Activated CD4-positive, alpha-beta T cell treated with anti-CD3 and anti-CD28 coated beads for 36 hours (primary cell): ENCODE measurements at regions not wholly inside any gene's neighbourhood (a gene's known extent, or its start where the extent isn't known, plus 50 kb on each side); places are given as distances from the start of the nearest gene placed in this dataset.

Source experiments
- ATAC-seq: fragments of 200-7000 bp; cut with Tn5 transposase; one replicate; pipeline ENCODE4 v1.10.0; 2021; ENCODE audit warnings: mild to moderate bottlenecking, moderate library complexity
- CTCF ChIA-PET: fragments of 350-600 bp; sonication (Branson Sonifier 250); formaldehyde crosslinking; loops from one replicate; lab custom pipeline; 2021; ENCODE audit warnings: antibody characterized with exemption; lab: Charles Lee
- POLR2A ChIA-PET: fragments of 350-600 bp; sonication (Branson Sonifier 250); formaldehyde crosslinking; loops from one replicate; lab custom pipeline; 2021; ENCODE audit warnings: antibody characterized with exemption, inconsistent platforms; lab: Charles Lee
- DNase-seq: peaks from one replicate; pipeline ENCODE4 v3.0.0-alpha.2; 2020
- H3K27ac Mint-ChIP-seq: one replicate; pipeline ENCODE4 v1.8.0; 2021; ENCODE audit warnings: mixed read lengths
- H3K27me3 Mint-ChIP-seq: one replicate; pipeline ENCODE4 v1.8.0; 2021; ENCODE audit warnings: mixed read lengths
- H3K36me3 Mint-ChIP-seq: one replicate; pipeline ENCODE4 v1.8.0; 2021; ENCODE audit warnings: low read depth, mixed read lengths
- H3K4me1 Mint-ChIP-seq: one replicate; pipeline ENCODE4 v1.8.0; 2021; ENCODE audit warnings: mixed read lengths
- H3K4me3 Mint-ChIP-seq: one replicate; pipeline ENCODE4 v1.8.0; 2021; ENCODE audit warnings: mild to moderate bottlenecking, moderate library complexity, mixed read lengths
- H3K9me3 Mint-ChIP-seq: one replicate; pipeline ENCODE4 v1.8.0; 2021; ENCODE audit warnings: low read depth, mixed read lengths
- intact Hi-C, 2 experiments: fragments of 100-400 bp; cut with DNase I in 1 of 2; cut with micrococcal nuclease in 1 of 2; formaldehyde crosslinking; loops; one replicate each; pipeline versions ENCODE4 v1.14.2 to v1.15.1; 2022 to 2024; cut with DNase I, micrococcal nuclease

- Mint-ChIP-seq H3K4me1 (no peaks in the 10 kb centered on the region), H3K9me3 (peaks cover 5% of the 10 kb centered on the region), H3K4me3 (no peak overlapping the region), H3K27me3 (no peaks in the 10 kb centered on the region), H3K36me3 (no peaks in the 10 kb centered on the region), H3K27ac (no peak overlapping the region)
- ChIA-PET CTCF (no interaction called here), POLR2A (no interaction called here)
- no peak for DNase-seq
- ATAC-seq: no peak
- intact Hi-C loops: no loop called here
Measured at GRCh38 chr7:91559947-91560346, 295.7 kb downstream of the FZD1 start.

- Mint-ChIP-seq H3K27me3 (no peaks in the 10 kb centered on the region), H3K27ac (no peak overlapping the region), H3K4me1 (no peaks in the 10 kb centered on the region), H3K4me3 (no peak overlapping the region), H3K36me3 (no peaks in the 10 kb centered on the region), H3K9me3 (peaks cover 5% of the 10 kb centered on the region)
- ChIA-PET POLR2A (no interaction called here), CTCF (no interaction called here)
- intact Hi-C loops: no loop called here
- no peak for ATAC-seq
- DNase-seq: no peak
Measured at GRCh38 chr7:91564101-91564500, 299.9 kb downstream of the FZD1 start.

- POLR2A ChIA-PET: no interaction called here
Measured at GRCh38 chr7:91564541-91564940, 300.3 kb downstream of the FZD1 start.

GRCh38 chr7:91565499-91566401, 301.5 kb downstream of the FZD1 start:
- no peak overlapping the region for H3K27ac Mint-ChIP-seq
- ChIA-PET CTCF (no interaction called here), POLR2A (no interaction called here)

More at GRCh38 chr7:91564541-91564940, 300.3 kb downstream of the FZD1 start:
- CTCF ChIA-PET: no interaction called here
- Mint-ChIP-seq H3K4me1 (no peaks in the 10 kb centered on the region), H3K27me3 (peaks cover under 1% of the 10 kb centered on the region), H3K4me3 (no peak overlapping the region), H3K27ac (no peak overlapping the region), H3K36me3 (no peaks in the 10 kb centered on the region), H3K9me3 (peaks cover 5% of the 10 kb centered on the region)
- ATAC-seq (no peak), DNase-seq (no peak)
- intact Hi-C loops: no loop called here

GRCh38 chr7:91566402-91566732, 302.1 kb downstream of the FZD1 start:
- Mint-ChIP-seq H3K4me1 (no peaks in the 10 kb centered on the region), H3K9me3 (no peaks in the 10 kb centered on the region), H3K27me3 (peaks cover 3% of the 10 kb centered on the region), H3K36me3 (no peaks in the 10 kb centered on the region), H3K4me3 (no peak overlapping the region), H3K27ac (no peak overlapping the region)
- POLR2A ChIA-PET: no interaction called here
- ATAC-seq: no peak
- CTCF ChIA-PET: no interaction called here
- DNase-seq: no peak
- intact Hi-C loops: no loop called here

More at GRCh38 chr7:91565499-91566401, 301.5 kb downstream of the FZD1 start:
- intact Hi-C loops: no loop called here
- Mint-ChIP-seq H3K36me3 (no peaks in the 10 kb centered on the region), H3K27me3 (peaks cover 3% of the 10 kb centered on the region), H3K4me1 (no peaks in the 10 kb centered on the region), H3K4me3 (no peak overlapping the region), H3K9me3 (peaks cover under 1% of the 10 kb centered on the region)
- ATAC-seq (no peak), DNase-seq (no peak)

- ATAC-seq: no peak
- CTCF ChIA-PET: interaction anchor here (0.6 kb wide), 1 partner anchor 10 kb away, joined by 4 read pairs; no protein-coding TSS in a partner anchor
- Mint-ChIP-seq H3K4me1 (no peaks in the 10 kb centered on the region), H3K36me3 (no peaks in the 10 kb centered on the region), H3K27ac (no peak overlapping the region), H3K9me3 (no peaks in the 10 kb centered on the region), H3K4me3 (no peak overlapping the region), H3K27me3 (peaks cover 3% of the 10 kb centered on the region)
- POLR2A ChIA-PET: no interaction called here
- no peak for DNase-seq
- intact Hi-C loops: no loop called here
Measured at GRCh38 chr7:91567081-91568012, 303.1 kb downstream of the FZD1 start.

GRCh38 chr7:91568138-91568537, 303.9 kb downstream of the FZD1 start:
- H3K9me3 Mint-ChIP-seq: no peaks in the 10 kb centered on the region
- ChIA-PET CTCF (no interaction called here), POLR2A (no interaction called here)
- DNase-seq (no peak), ATAC-seq (no peak)
- H3K4me3 Mint-ChIP-seq: no peak overlapping the region
- H3K4me1 Mint-ChIP-seq: no peaks in the 10 kb centered on the region
- intact Hi-C loops: no loop called here
- no peaks in the 10 kb centered on the region for H3K36me3 Mint-ChIP-seq
- H3K27me3 Mint-ChIP-seq: peaks cover 3% of the 10 kb centered on the region
- no peak overlapping the region for H3K27ac Mint-ChIP-seq

GRCh38 chr7:91569728-91570457, 305.7 kb downstream of the FZD1 start:
- peaks cover 3% of the 10 kb centered on the region for H3K27me3 Mint-ChIP-seq
- CTCF ChIA-PET: no interaction called here
- H3K4me1 Mint-ChIP-seq: no peaks in the 10 kb centered on the region
- no peak for ATAC-seq
- DNase-seq: no peak
- peaks cover 3% of the 10 kb centered on the region for H3K9me3 Mint-ChIP-seq
- no peak overlapping the region for H3K4me3 Mint-ChIP-seq
- no peak overlapping the region for H3K27ac Mint-ChIP-seq
- intact Hi-C loops: no loop called here
- POLR2A ChIA-PET: no interaction called here
- H3K36me3 Mint-ChIP-seq: no peaks in the 10 kb centered on the region

GRCh38 chr7:91570560-91570959, 306.3 kb downstream of the FZD1 start:
- peaks cover 3% of the 10 kb centered on the region for H3K27me3 Mint-ChIP-seq
- CTCF ChIA-PET: no interaction called here
- intact Hi-C loops: no loop called here
- ATAC-seq: no peak
- H3K9me3 Mint-ChIP-seq: peaks cover 3% of the 10 kb centered on the region
- POLR2A ChIA-PET: no interaction called here
- H3K36me3 Mint-ChIP-seq: no peaks in the 10 kb centered on the region
- DNase-seq: no peak
- no peak overlapping the region for H3K27ac Mint-ChIP-seq
- no peaks in the 10 kb centered on the region for H3K4me1 Mint-ChIP-seq
- H3K4me3 Mint-ChIP-seq: no peak overlapping the region

- CTCF ChIA-PET: no interaction called here
- peaks cover 3% of the 10 kb centered on the region for H3K27me3 Mint-ChIP-seq
- POLR2A ChIA-PET: no interaction called here
- no peaks in the 10 kb centered on the region for H3K36me3 Mint-ChIP-seq
- DNase-seq (no peak), ATAC-seq (no peak)
- H3K27ac Mint-ChIP-seq: no peak overlapping the region
- peaks cover 6% of the 10 kb centered on the region for H3K9me3 Mint-ChIP-seq
- intact Hi-C loops: no loop called here
- no peak overlapping the region for H3K4me3 Mint-ChIP-seq
- no peaks in the 10 kb centered on the region for H3K4me1 Mint-ChIP-seq
Measured at GRCh38 chr7:91571601-91572000, 307.4 kb downstream of the FZD1 start.

GRCh38 chr7:91573405-91573804, 307.1 kb downstream of the MTERF1 start:
- intact Hi-C loops: no loop called here
- Mint-ChIP-seq H3K4me3 (no peak overlapping the region), H3K4me1 (no peaks in the 10 kb centered on the region), H3K27ac (no peak overlapping the region), H3K9me3 (peaks cover 6% of the 10 kb centered on the region), H3K36me3 (no peaks in the 10 kb centered on the region), H3K27me3 (peaks cover 3% of the 10 kb centered on the region)
- DNase-seq (no peak), ATAC-seq (no peak)
- ChIA-PET CTCF (no interaction called here), POLR2A (no interaction called here)
